ENCODE measurements at regions not wholly inside any gene's neighbourhood (a gene's known extent, or its start where the extent isn't known, plus 50 kb on each side); places are given as distances from the start of the nearest gene placed in this dataset.
"Not testable (repeated sequence)": the region's sequence is repeated elsewhere in the genome, so short reads cannot be mapped to it uniquely, and the experiment has no call there.

DNA sequence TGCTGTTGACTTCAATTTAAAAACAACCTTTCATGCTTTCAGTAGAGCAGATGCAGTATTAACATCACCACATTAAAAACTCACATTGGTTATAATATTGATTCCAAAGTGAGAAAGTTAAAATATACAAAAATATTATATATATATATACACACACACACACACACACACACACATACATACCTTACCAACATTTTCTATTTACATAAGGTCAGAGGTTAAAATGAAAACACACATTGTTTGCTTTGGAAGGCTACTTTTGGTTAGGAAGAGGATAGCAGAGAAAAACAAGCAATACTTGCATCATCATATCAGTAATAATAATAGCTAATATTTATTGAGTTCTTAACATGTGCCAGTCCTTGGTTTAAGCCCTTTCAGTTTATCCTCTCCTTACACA, 226.5 kb downstream of the PPP4R3C start:
- H3K36me3 Mint-ChIP-seq, result peaks cover 15% of the 10 kb centered on the region
- H3K27me3 Mint-ChIP-seq (ENCODE audit: low read depth), result no peaks in the 10 kb centered on the region
- H3K4me1 Mint-ChIP-seq, result no peaks in the 10 kb centered on the region
- no peak overlapping the region for H3K4me3 Mint-ChIP-seq
- DNase-seq (ENCODE audit: low spot score in 2 of 2, unreplicated experiment in 2 of 2), result no peak
- no peak overlapping the region for H3K27ac Mint-ChIP-seq
- no peak for TF ChIP-seq CTCF (IDR thresholded peaks at IDR 0.05; ENCODE audit: unreplicated experiment)
- H3K9me3 Mint-ChIP-seq, result peaks cover 48% of the 10 kb centered on the region

- H3K27me3 Mint-ChIP-seq (ENCODE audit: low read depth), result no peaks in the 10 kb centered on the region
- peaks cover 30% of the 10 kb centered on the region for H3K9me3 Mint-ChIP-seq
- H3K4me3 Mint-ChIP-seq, result no peak overlapping the region
- DNase-seq (ENCODE audit: low spot score in 2 of 2, unreplicated experiment in 2 of 2), result no peak
- peaks cover 2% of the 10 kb centered on the region for H3K36me3 Mint-ChIP-seq
- no peak overlapping the region for H3K27ac Mint-ChIP-seq
- TF ChIP-seq CTCF (IDR thresholded peaks at IDR 0.05; ENCODE audit: unreplicated experiment), result no peak
- H3K4me1 Mint-ChIP-seq, result no peaks in the 10 kb centered on the region
These were observed 233.4 kb downstream of the PPP4R3C start for GRCh38 chrX:27229721-27230120.

- H3K4me1 Mint-ChIP-seq, result no peaks in the 10 kb centered on the region
- DNase-seq (ENCODE audit: low spot score in 2 of 2, unreplicated experiment in 2 of 2), result no peak
- H3K27me3 Mint-ChIP-seq (ENCODE audit: low read depth), result no peaks in the 10 kb centered on the region
- TF ChIP-seq CTCF (IDR thresholded peaks at IDR 0.05; ENCODE audit: unreplicated experiment), result no peak
- H3K36me3 Mint-ChIP-seq, result no peaks in the 10 kb centered on the region
- no peak overlapping the region for H3K27ac Mint-ChIP-seq
- H3K9me3 Mint-ChIP-seq, result peaks cover 28% of the 10 kb centered on the region
- no peak overlapping the region for H3K4me3 Mint-ChIP-seq
These were observed 240.5 kb downstream of the PPP4R3C start for GRCh38 chrX:27222661-27223060.

DNA sequence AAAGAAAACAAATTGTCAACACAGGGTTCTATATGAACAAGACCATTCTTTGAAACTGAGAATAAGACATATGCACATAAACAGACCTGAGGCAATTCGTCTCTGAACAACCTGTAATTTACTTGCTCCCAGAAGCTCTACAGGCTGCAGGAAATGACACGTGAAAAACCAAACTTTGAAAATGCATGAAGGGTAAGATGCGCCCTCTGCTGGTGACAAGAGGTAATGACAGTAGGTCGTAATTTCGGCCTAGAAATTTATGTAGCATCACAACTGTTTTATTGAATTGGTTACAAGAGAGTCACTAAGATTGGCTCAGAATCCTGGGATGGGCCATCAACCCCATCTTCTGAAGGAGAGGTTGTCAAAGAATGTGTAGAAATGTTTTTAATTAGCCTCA, 276.5 kb downstream of the PPP4R3C start:
- Mint-ChIP-seq H3K9me3 (peaks cover 33% of the 10 kb centered on the region), H3K4me3 (no peak overlapping the region), H3K27me3 (ENCODE audit: low read depth) (no peaks in the 10 kb centered on the region), H3K4me1 (no peaks in the 10 kb centered on the region), H3K36me3 (peaks cover 4% of the 10 kb centered on the region), H3K27ac (no peak overlapping the region)
- no peak for DNase-seq (ENCODE audit: low spot score in 2 of 2, unreplicated experiment in 2 of 2)
- peak; percentile 94 for TF ChIP-seq CTCF (IDR thresholded peaks at IDR 0.05; ENCODE audit: unreplicated experiment)

GRCh38 chrX:27163236-27163635, 299.9 kb downstream of the PPP4R3C start:
- Mint-ChIP-seq H3K9me3 (peaks cover 30% of the 10 kb centered on the region), H3K27ac (no peak overlapping the region), H3K27me3 (ENCODE audit: low read depth) (no peaks in the 10 kb centered on the region), H3K36me3 (no peaks in the 10 kb centered on the region), H3K4me1 (no peaks in the 10 kb centered on the region), H3K4me3 (no peak overlapping the region)
- no peak for TF ChIP-seq CTCF (IDR thresholded peaks at IDR 0.05; ENCODE audit: unreplicated experiment)
- DNase-seq (ENCODE audit: low spot score in 2 of 2, unreplicated experiment in 2 of 2), result no peak

DNA sequence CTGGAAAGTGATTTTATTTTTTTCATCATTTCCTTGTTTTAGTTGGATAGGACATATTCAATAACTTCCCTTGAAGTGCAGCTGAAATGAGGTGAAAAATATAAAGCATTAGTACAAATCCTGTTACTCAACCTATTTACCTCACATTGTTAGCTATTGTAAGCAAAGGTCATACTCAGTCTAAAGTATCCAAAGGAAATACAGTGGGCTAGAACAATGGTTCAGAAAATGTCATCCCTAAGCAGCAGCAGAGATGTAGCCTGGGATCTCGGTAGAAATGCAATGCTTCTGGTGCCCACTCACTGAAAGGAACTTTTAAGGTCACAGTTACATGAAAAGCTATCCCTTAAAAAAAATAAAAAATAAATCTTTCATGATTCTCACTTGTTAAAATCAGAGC, 300.6 kb downstream of the PPP4R3C start:
- H3K36me3 Mint-ChIP-seq, result no peaks in the 10 kb centered on the region

GRCh38 chrX:27156921-27157320, 306.2 kb downstream of the PPP4R3C start:
- not testable (repeated sequence) for H3K4me1 Mint-ChIP-seq; H3K27me3 Mint-ChIP-seq (ENCODE audit: low read depth); H3K4me3 Mint-ChIP-seq; DNase-seq (ENCODE audit: low spot score in 2 of 2, unreplicated experiment in 2 of 2); H3K36me3 Mint-ChIP-seq; H3K27ac Mint-ChIP-seq
- peaks cover 23% of the 10 kb centered on the region for H3K9me3 Mint-ChIP-seq

More for the DNA sequence above, 300.6 kb downstream of the PPP4R3C start:
- H3K4me1 Mint-ChIP-seq, result no peaks in the 10 kb centered on the region
- TF ChIP-seq CTCF (IDR thresholded peaks at IDR 0.05; ENCODE audit: unreplicated experiment), result no peak
- no peak for DNase-seq (ENCODE audit: low spot score in 2 of 2, unreplicated experiment in 2 of 2)
- no peak overlapping the region for H3K27ac Mint-ChIP-seq
- H3K4me3 Mint-ChIP-seq, result no peak overlapping the region
- no peaks in the 10 kb centered on the region for H3K27me3 Mint-ChIP-seq (ENCODE audit: low read depth)
- peaks cover 30% of the 10 kb centered on the region for H3K9me3 Mint-ChIP-seq
